GM12875 (cell line): ENCODE measurements at regions not wholly inside any gene's neighbourhood (a gene's known extent, or its start where the extent isn't known, plus 50 kb on each side); places are given as distances from the start of the nearest gene placed in this dataset.

ENCODE experiments used
- H3K4me3 ChIP-seq: one replicate; pipeline ENCODE4 v1.5.1; 2011; ENCODE audit warnings: low read depth, low read length, control low read depth
- TF ChIP-seq, protein P1 (sequence below): IDR thresholded peaks from 2 replicates; pipeline ENCODE4 v1.5.1; 2011; ENCODE audit warnings: low read depth, mild to moderate bottlenecking, control low read depth, inconsistent platforms, low read length, moderate library complexity, borderline replicate concordance; ENCODE audit not compliant: insufficient read depth

- H3K4me3 ChIP-seq, result no peak overlapping the region
- TF ChIP-seq, protein P1, sequence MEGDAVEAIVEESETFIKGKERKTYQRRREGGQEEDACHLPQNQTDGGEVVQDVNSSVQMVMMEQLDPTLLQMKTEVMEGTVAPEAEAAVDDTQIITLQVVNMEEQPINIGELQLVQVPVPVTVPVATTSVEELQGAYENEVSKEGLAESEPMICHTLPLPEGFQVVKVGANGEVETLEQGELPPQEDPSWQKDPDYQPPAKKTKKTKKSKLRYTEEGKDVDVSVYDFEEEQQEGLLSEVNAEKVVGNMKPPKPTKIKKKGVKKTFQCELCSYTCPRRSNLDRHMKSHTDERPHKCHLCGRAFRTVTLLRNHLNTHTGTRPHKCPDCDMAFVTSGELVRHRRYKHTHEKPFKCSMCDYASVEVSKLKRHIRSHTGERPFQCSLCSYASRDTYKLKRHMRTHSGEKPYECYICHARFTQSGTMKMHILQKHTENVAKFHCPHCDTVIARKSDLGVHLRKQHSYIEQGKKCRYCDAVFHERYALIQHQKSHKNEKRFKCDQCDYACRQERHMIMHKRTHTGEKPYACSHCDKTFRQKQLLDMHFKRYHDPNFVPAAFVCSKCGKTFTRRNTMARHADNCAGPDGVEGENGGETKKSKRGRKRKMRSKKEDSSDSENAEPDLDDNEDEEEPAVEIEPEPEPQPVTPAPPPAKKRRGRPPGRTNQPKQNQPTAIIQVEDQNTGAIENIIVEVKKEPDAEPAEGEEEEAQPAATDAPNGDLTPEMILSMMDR, result no peak
Measured at GRCh38 chr5:88957013-88957412, 74.0 kb upstream of the MEF2C start.

- H3K4me3 ChIP-seq, result no peak overlapping the region
- TF ChIP-seq, protein P1, result no peak
Measured at GRCh38 chr5:88956416-88956815, 73.4 kb upstream of the MEF2C start.

DNA sequence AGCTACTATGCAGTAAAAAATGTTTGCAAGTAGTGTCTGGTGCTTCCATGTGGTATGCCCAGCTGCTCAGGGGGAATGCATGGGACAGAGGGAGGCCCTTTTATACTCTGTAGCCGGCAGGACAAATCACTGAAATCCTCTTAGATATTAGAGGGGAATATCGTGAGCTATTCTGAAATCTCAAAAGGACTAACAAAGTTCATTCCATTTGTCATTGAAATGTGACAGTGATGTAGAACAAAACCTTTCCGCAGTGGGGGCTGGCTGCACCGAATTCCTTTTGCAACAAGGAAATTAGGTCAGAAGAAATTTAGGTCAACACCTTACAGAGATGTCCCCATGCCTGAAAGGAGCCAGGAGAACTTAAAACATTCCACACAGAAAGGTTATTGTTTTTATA is 72.4 kb upstream of the MEF2C start:
- TF ChIP-seq, protein P1, result no peak
- H3K4me3 ChIP-seq, result no peak overlapping the region

GRCh38 chr5:88954511-88954910 is 71.5 kb upstream of the MEF2C start:
- H3K4me3 ChIP-seq, result no peak overlapping the region
- TF ChIP-seq, protein P1, result no peak

- H3K4me3 ChIP-seq, result no peak overlapping the region
- TF ChIP-seq, protein P1, result no peak
Measured at GRCh38 chr5:88952996-88953643, 70.1 kb upstream of the MEF2C start.

- TF ChIP-seq, protein P1, result no peak
- no peak overlapping the region for H3K4me3 ChIP-seq
Measured at GRCh38 chr5:88952344-88952743, 69.4 kb upstream of the MEF2C start.

DNA sequence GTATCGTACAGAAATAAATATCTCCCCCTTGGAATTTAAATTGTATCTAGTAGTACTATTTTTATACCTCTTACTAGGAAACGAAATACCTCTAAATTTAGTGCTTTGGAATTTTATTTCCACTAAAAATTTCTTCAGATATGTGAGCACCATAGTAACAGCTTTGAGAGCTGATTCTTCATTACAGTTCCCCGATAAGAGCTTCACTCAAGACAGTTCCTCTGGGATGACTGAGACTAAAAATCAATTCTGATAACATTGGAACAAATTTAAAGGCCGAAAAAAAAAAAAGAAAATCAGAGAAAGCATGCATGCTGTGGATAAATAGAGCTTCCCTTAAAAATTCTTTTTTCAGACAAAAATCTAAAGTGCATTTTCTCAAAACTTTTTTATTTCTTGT is 68.5 kb upstream of the MEF2C start:
- TF ChIP-seq, protein P1, result no peak
- H3K4me3 ChIP-seq, result no peak overlapping the region
